ENCODE measurements at regions not wholly inside any gene's neighbourhood (a gene's known extent, or its start where the extent isn't known, plus 50 kb on each side); places are given as distances from the start of the nearest gene placed in this dataset.

GRCh38 chr16:51034481-51035109, 116.5 kb downstream of the SALL1 start:
- DNase-seq (ENCODE audit: low read depth, low spot score): no peak
- no peak overlapping the region for H3K4me3 ChIP-seq (ENCODE audit: low read depth, low read length)
- TF ChIP-seq CTCF (IDR thresholded peaks at IDR 0.05; ENCODE audit: insufficient read depth, low read length, missing control alignments): no peak
- POLR2A ChIA-PET: no interaction called here
- CTCF ChIA-PET: no interaction called here

- H3K4me3 ChIP-seq (ENCODE audit: low read depth, low read length): no peak overlapping the region
- ChIA-PET CTCF (no interaction called here), POLR2A (no interaction called here)
- no peak for TF ChIP-seq CTCF (IDR thresholded peaks at IDR 0.05; ENCODE audit: insufficient read depth, low read length, missing control alignments)
- no peak for DNase-seq (ENCODE audit: low read depth, low spot score)
These were observed 119.5 kb downstream of the SALL1 start for GRCh38 chr16:51031598-51031997.

- TF ChIP-seq CTCF (IDR thresholded peaks at IDR 0.05; ENCODE audit: insufficient read depth, low read length, missing control alignments): no peak
- no peak overlapping the region for H3K4me3 ChIP-seq (ENCODE audit: low read depth, low read length)
- CTCF ChIA-PET: no interaction called here
- POLR2A ChIA-PET: no interaction called here
- DNase-seq (ENCODE audit: low read depth, low spot score): no peak
These were observed 120.6 kb downstream of the SALL1 start for GRCh38 chr16:51030516-51030915.

GRCh38 chr16:51025588-51026290, 125.3 kb downstream of the SALL1 start:
- no peak overlapping the region for H3K4me3 ChIP-seq (ENCODE audit: low read depth, low read length)
- ChIA-PET CTCF (no interaction called here), POLR2A (no interaction called here)
- TF ChIP-seq CTCF (IDR thresholded peaks at IDR 0.05; ENCODE audit: insufficient read depth, low read length, missing control alignments): no peak
- no peak for DNase-seq (ENCODE audit: low read depth, low spot score)

GRCh38 chr16:51024703-51025102, 126.4 kb downstream of the SALL1 start:
- ChIA-PET POLR2A (no interaction called here), CTCF (no interaction called here)
- no peak overlapping the region for H3K4me3 ChIP-seq (ENCODE audit: low read depth, low read length)
- DNase-seq (ENCODE audit: low read depth, low spot score): no peak
- no peak for TF ChIP-seq CTCF (IDR thresholded peaks at IDR 0.05; ENCODE audit: insufficient read depth, low read length, missing control alignments)

- no peak for DNase-seq (ENCODE audit: low read depth, low spot score)
- no peak for TF ChIP-seq CTCF (IDR thresholded peaks at IDR 0.05; ENCODE audit: insufficient read depth, low read length, missing control alignments)
- ChIA-PET POLR2A (no interaction called here), CTCF (no interaction called here)
- H3K4me3 ChIP-seq (ENCODE audit: low read depth, low read length): no peak overlapping the region
These were observed 128.1 kb downstream of the SALL1 start for GRCh38 chr16:51022955-51023354.
